ENCODE measurements at regions not wholly inside any gene's neighbourhood (a gene's known extent, or its start where the extent isn't known, plus 50 kb on each side); places are given as distances from the start of the nearest gene placed in this dataset.
"Not testable (repeated sequence)": the region's sequence is repeated elsewhere in the genome, so short reads cannot be mapped to it uniquely, and the experiment has no call there.

GRCh38 chr2:207363761-207364290 lies 165.9 kb upstream of the CREB1 start:
- H3K4me3 ChIP-seq (ENCODE audit: low read depth, low read length): no peak overlapping the region
- no peak for TF ChIP-seq CTCF (conservative IDR thresholded peaks at IDR 0.05; ENCODE audit: low read depth, low read length)
- DNase-seq (ENCODE audit: low read depth): no peak

- no peak for TF ChIP-seq CTCF (conservative IDR thresholded peaks at IDR 0.05; ENCODE audit: low read depth, low read length)
- no peak overlapping the region for H3K4me3 ChIP-seq (ENCODE audit: low read depth, low read length)
- no peak for DNase-seq (ENCODE audit: low read depth)
These were observed 159.1 kb upstream of the CREB1 start for GRCh38 chr2:207370646-207371045.

- H3K4me3 ChIP-seq (ENCODE audit: low read depth, low read length): no peak overlapping the region
- TF ChIP-seq CTCF (conservative IDR thresholded peaks at IDR 0.05; ENCODE audit: low read depth, low read length): no peak
- DNase-seq (ENCODE audit: low read depth): no peak
These were observed 157.9 kb upstream of the CREB1 start for GRCh38 chr2:207371877-207372276.

GRCh38 chr2:207372483-207372882 lies 157.3 kb upstream of the CREB1 start:
- DNase-seq (ENCODE audit: low read depth): no peak
- no peak for TF ChIP-seq CTCF (conservative IDR thresholded peaks at IDR 0.05; ENCODE audit: low read depth, low read length)
- no peak overlapping the region for H3K4me3 ChIP-seq (ENCODE audit: low read depth, low read length)

GRCh38 chr2:207375207-207375875 lies 154.4 kb upstream of the CREB1 start:
- no peak for DNase-seq (ENCODE audit: low read depth)
- no peak overlapping the region for H3K4me3 ChIP-seq (ENCODE audit: low read depth, low read length)
- TF ChIP-seq CTCF (conservative IDR thresholded peaks at IDR 0.05; ENCODE audit: low read depth, low read length): no peak

GRCh38 chr2:207378620-207379019 lies 151.1 kb upstream of the CREB1 start:
- DNase-seq (ENCODE audit: low read depth); H3K4me3 ChIP-seq (ENCODE audit: low read depth, low read length): not testable (repeated sequence)

- DNase-seq (ENCODE audit: low read depth): no peak
- no peak for TF ChIP-seq CTCF (conservative IDR thresholded peaks at IDR 0.05; ENCODE audit: low read depth, low read length)
- H3K4me3 ChIP-seq (ENCODE audit: low read depth, low read length): no peak overlapping the region
These were observed 144.7 kb upstream of the CREB1 start for GRCh38 chr2:207385076-207385475.
